T47D (cell line): ENCODE measurements at regions not wholly inside any gene's neighbourhood (a gene's known extent, or its start where the extent isn't known, plus 50 kb on each side); places are given as distances from the start of the nearest gene placed in this dataset.
"Not testable (repeated sequence)": the region's sequence is repeated elsewhere in the genome, so short reads cannot be mapped to it uniquely, and the experiment has no call there.

ENCODE experiments used
- DNase-seq, 2 experiments: peaks; one replicate each; pipeline versions ENCODE4 v3.0.0 to v3.0.0-alpha.2; 2011 to 2012; ENCODE audit warnings: low read depth in 1 of 2, low spot score in 1 of 2
- JUND ChIP-seq: IDR thresholded peaks from 2 replicates; pipeline ENCODE4 v1.6.1; 2012; ENCODE audit warnings: low read depth
- in situ Hi-C: cut with HindIII; loops from 2 replicates; pipeline ENCODE4 v1.10.0; 2016; ENCODE audit warnings: low sequenced_read_pairs, low pct_unique_long_range_greater_than_20kb

DNA sequence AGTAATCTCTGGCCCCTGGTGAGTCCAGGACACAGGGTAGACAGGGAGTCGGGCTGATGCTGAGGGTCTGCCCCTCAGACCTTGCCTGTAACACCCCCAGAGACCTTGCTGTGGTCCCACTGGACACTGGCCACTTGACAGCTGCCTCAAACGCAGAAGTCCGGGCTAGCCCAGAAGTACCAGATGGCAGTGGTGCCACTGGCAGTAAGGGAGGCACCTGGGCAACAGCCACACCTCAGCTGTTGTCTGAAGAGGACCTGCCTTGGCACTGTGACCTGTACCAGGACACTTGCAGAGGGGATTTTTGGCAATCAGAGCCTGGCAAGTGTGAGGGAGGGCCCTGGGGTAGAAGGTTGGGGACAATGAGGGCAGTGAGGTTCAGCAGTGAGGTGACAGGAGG lies 63.3 kb upstream of the UXT start:
- DNase-seq = no peak
- in situ Hi-C loops = no loop called here
- no peak for TF ChIP-seq JUND

DNA sequence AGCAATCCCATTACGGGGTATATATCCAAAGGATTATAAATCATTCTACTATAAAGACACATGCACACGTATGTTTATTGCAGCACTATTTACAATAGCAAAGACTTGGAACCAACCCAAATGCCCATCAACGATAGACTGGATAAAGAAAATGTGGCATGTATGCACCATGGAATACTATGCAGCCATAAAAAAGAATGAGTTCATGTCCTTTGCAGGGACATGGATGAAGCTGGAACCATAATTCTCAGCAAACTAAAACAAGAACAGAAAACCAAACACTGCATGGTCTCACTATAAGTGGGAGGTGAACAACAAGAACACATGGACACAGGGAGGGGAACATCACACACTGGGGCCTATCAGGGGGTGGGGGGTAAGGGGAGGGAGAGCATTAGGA lies 56.1 kb upstream of the UXT start:
- DNase-seq, in situ Hi-C loops: not testable (repeated sequence)

DNA sequence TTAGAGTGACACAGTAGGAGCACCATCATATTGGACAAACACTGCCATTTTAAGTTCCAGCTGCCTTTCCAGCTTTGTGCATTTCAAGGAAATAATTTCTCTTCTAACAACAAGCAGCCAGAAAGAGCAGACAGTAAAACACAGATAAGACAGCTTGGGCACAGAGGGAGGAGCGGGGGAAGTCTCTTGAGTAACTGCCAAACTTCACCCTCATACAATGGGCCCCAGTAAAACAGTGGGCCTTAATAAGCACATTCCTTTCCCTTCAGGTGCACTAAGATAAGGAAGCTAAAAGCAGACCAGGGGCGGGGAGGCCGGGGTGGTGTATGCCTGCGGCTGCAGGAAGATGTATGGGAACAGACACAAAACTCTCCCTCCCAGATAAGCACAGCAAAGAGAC lies 53.7 kb upstream of the UXT start:
- DNase-seq, in situ Hi-C loops: not testable (repeated sequence)

DNA sequence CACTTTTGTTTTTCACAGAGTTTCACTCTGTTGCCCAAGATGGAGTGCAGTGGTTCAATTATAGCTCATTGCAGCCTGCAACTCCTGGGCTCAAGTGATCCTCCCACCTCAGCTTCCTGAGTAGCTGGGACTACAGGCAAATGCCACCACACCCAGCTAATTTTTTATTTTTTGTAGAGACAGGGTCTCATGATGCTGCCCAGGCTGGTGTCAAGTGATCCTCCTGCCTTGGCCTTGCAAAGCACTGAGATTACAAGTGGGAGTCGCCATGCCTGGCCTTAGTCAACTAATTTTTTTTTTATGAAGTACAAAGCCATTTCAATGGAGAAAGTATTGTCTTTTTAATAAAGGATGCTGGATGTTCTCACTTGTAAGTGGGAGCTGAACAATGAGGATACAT lies 51.3 kb upstream of the UXT start:
- in situ Hi-C loops = no loop called here
- no peak for TF ChIP-seq JUND
- DNase-seq = no peak
